HG02623 (cell line): ENCODE measurements at regions not wholly inside any gene's neighbourhood (a gene's known extent, or its start where the extent isn't known, plus 50 kb on each side); places are given as distances from the start of the nearest gene placed in this dataset.
"Not testable (repeated sequence)": the region's sequence is repeated elsewhere in the genome, so short reads cannot be mapped to it uniquely, and the experiment has no call there.

ENCODE experiments used
- ATAC-seq: cut with Tn5 transposase; IDR thresholded peaks from one replicate; pipeline ENCODE4 v1.9.1; 2021; ENCODE audit warnings: moderate library complexity; ENCODE audit not compliant: unreplicated experiment

DNA sequence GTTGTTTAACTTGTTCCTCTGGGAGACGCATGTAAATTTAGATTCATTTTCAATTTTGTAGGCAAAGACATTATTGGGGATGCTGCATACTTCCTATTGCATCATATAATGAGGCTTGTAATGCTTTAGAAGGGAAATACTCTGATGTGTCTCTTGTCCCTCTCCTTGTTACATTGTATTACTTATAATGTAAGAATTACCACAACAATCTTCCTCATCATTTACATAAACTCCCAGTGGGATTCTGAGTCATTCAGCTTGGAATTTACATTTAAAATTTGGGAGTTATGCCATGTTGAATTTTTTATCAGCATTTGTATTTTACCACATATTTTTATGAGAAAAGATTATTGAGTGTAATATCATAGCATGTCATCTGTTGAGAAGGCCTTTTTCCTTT, 963.4 kb upstream of the NRXN1 start:
- ATAC-seq, result no peak

DNA sequence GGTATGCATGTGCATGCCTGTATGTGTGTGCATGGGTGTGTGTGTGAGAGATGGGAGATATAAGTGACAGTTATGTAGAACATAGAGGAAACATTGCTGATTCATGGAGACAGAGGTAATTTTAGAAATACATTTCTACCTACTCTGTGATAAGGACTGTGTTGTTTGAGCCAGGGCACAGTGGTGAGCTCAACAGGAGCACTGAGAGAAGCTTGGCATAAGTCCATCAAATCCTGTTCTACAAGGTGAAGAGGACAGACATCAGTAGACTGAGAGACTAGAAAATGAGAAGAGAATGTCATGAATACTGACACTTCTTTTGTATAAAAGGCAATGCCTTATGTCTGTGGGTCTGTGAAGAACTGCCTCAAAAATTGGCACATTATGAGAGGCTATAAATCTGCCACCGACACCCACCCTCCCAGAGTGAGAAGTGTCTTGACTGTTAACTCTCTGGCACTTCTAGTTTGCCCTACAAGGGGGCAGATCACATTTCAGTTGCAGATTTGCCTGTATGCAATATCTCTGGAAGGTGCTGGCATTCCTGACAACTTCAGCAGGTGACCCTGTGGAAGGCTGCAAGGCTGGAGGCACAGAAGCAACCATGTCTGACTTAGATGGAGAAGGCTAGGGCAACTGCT, 962.3 kb upstream of the NRXN1 start:
- ATAC-seq, result no peak

DNA sequence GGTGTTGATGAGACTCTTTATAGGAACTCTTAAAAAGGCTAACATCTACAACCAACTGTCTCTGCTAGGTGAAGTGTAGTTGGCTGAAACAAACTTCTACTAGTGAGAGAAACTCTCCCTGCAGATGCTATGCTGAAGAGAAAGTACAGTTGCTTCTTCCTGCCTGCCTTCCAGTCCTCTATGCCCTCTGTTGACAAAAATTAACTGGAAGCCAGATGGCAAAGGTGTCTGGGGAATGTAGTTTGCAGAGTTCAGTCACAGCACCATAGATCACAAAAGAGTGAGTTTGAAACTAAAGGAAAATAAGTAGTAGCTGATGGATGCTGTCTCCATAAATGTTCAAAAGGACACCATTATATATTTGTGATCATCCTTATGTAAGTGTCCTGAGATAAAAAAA, 958.8 kb upstream of the NRXN1 start:
- no peak for ATAC-seq

DNA sequence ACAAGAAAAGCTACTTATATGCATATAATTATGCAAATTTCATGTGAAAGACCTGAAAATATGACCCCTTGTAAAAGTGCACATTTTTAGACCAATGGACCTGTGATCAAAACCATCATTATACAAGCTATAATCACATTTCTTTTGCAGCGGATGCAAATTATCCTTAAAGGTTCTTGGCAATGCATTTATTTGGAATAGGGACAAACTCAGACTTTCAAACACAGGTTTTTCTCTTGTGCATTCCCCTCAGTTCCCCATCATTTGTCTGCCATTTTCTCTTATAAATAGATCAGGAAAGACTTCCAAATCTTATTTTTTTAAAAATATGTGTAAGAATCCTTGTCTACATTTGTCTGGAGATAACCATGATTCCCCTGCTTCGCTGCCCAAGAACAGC, 954.2 kb upstream of the NRXN1 start:
- ATAC-seq, result no peak

DNA sequence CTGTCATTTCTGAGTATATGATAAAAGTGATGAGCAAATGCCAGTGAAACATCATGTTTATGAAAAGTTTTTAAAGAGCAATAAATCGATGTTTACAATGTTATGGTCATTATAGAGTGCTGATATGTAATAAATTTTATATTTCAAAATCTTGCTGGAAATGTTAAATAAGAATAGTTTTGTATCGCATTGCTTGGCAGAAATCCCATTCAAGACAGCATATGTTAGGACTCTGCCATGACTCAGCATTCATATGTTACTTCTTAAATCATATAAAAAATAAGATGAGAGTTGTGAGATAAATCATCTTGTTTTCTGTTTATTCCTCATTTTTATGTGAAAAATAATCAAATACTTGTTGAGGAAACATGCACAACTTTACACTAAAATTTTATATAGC, 949.9 kb upstream of the NRXN1 start:
- no peak for ATAC-seq

DNA sequence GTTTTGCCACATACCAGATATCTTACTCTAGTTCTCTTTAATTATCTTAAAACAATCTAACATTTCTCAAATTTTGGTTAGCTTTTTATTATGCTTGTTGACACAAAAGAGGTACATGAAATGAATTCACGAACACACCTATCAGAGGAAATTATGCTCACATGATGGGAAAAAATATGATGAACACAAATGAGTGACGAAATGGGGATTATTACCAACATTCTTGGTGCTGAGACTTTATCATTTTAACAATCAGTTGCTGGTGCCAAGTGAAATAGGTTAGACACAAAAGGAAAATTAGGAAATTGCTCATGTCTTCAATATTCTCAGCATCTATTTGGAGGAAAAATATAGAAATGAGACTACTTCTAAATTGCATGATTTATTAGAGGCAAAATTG, 944.7 kb upstream of the NRXN1 start:
- no peak for ATAC-seq

DNA sequence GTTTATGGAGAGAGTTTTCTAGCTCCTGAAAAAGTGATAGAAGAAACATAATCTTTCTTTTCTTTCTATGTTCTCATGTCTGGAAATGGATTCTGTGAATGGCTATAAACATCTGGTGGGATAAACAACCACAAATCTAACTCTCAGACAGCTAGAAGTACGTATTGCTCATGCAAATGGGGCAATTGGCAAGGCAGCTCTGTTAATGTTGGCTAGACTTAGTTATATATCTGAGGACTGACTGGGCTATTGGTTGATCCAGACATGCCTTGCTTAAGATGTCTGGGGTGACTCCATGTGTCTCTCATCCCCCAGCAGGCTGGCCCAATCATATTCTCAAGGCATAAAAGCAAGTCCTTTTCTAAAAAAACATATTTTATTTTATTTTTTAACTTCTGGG, 939.2 kb upstream of the NRXN1 start:
- no peak for ATAC-seq

DNA sequence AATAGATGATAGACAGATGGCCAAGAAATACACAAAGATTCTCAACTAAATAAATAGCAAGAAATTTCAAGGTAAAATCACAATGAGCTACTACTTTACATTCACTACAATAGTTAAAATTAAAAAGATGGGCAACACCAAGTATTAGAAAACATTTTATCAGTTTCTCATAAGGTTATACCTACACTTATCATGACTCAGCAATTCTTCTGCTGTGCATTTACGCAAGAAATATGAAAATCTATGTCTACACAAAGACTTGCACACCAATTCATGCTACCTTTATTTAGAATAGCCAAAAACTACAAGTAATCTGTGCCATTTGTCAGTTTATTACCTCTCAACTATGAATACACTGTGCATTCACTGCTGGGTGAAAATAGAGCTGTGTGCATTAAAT, 937.4 kb upstream of the NRXN1 start:
- ATAC-seq, result no peak

DNA sequence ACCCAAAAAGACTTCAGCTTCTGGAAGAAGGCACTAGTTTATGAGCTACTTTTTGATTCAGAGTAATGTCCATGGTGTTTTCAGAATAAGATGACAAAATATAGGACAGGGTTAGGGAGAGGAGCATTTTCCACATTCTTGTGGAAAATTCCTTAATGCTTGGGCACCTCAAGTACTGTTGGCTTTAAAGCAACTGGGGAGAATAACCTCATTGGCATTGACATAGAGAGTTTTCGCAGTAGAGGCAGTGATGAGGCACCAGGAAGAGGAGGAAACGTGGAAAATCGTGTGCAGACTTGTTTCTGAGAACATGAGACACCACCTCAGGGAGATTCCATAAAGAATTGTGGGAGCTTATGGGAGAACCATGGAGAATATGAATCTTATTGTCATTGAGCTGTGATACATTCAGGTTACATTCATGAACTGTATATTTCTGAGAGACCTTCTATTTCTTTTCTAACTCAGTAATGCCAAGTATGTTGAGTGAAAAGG, 929.0 kb upstream of the NRXN1 start:
- no peak for ATAC-seq

DNA sequence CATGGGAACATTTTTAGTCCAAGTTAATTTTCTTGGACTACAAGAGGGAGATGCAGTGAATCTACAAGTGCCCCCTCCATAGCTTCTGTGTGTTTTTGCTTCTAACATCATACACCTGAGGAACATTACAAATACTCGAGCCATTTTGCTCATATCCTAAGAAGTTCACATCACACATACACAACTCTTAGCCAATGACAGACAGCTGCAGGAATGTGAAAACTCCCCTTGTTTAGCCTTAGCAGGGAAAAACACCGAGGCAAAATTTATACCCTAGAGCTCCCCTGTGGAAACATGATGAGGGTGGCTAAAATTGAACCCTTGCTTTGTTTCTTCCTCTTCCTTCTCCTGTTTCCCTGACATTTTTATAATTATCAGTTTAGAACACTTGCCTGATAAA, 928.3 kb upstream of the NRXN1 start:
- ATAC-seq, result no peak

DNA sequence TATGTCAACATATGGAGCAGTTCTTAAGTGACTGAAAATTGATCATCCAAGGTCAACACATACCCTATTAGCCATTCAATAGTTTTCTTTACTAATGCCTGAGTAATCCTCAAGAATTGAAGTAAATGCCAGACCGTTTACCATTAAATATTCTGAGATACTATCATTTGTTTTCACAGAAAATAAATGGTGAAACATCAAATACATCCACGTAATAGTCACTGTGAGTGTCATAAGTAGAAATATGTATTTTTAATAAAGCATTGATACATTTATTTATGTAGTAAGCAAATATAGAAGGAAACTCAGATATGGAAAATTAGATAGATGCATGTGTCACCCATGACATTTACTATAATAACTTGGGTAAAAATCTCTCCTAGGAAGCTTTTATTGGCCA, 927.8 kb upstream of the NRXN1 start:
- ATAC-seq, result no peak

DNA sequence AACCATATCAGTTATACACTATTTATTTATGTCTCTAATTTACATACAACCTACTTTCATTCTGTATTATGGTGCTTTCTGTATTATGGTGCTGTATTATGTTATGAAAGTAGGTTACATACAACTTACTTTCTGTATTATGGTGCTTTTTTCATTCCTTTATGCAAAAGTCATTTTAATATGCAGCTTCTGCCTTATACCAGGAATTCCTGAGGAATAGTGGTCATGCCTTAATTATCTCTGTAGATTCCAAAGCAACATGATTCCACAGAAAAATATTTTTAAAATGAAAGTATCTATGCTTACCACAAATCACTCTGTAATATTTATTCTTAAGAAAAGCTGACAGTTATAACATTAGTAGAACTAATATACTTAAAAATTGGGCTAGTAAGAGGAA, 922.0 kb upstream of the NRXN1 start:
- no peak for ATAC-seq

DNA sequence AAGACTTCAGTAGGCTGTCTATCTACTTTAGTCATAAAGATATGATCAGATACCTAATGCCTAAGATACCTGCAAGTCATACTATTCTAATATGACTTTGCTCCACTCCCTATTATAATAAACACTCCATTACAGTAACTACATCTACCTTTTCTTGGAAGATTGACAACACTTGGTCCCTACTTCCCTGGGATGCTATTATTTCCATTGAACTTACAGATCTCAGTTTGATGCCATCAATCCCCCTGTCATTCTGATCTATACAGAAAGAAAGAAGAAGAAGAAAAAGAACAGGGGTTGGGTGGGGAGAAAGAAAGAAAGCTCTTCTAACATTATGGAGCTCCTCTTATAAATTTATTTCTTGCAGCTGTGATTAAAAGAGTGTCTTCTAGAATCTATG, 889.1 kb upstream of the NRXN1 start:
- ATAC-seq, result no peak

DNA sequence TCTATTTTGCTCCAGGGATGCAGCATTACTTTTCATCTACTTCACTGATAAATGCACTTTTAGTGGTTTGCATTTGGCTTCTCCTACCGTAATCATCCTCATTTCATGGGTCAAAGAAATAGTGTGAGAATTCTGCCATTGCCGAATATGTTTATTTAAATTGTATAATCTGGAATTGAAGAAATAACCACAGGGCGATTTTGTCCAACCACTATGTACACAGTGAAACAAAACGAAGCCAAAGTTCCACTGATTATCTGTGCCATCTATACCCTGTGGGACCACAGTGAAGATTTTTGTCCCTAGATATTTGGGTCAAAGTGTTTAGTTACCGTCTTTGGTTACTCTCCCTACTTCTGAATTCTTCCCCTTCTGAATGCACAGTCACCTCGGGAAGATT, 888.6 kb upstream of the NRXN1 start:
- no peak for ATAC-seq

DNA sequence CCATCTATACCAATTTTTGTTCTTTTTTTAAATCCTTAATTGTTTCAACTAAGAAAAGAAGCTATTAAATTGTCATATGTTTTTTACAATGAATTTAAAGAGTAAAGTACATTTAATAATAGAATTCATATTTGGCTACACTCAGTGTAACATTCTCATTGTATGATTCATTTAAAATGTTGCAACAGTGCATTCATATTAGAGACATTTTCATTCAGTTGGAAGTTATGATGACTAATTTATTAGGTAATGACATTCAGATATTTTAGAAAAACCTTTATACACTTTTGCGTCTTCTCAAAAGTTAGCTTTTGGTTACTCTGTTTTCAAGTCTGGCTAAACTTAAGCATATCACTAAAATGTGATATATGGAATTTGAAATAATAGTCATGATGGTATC, 887.5 kb upstream of the NRXN1 start:
- ATAC-seq, result no peak

DNA sequence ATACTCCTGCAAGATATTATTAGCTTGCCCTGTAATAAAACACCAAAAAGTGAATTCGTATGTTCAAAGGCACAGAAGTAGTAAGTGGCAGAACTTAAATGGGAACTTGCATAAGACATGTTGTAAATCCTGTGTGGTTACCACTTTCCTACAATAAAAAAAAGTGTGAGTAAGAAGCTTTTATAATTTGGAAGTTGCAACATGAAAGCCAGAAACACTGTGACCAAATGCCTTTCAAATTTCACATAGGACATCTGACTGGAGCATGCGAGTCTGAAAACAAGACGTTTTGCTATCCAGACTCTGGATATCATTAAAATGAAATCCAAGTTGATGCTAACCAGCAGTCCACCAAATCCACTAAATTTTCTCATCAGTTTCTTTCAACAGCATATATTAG, 886.2 kb upstream of the NRXN1 start:
- ATAC-seq, result no peak

DNA sequence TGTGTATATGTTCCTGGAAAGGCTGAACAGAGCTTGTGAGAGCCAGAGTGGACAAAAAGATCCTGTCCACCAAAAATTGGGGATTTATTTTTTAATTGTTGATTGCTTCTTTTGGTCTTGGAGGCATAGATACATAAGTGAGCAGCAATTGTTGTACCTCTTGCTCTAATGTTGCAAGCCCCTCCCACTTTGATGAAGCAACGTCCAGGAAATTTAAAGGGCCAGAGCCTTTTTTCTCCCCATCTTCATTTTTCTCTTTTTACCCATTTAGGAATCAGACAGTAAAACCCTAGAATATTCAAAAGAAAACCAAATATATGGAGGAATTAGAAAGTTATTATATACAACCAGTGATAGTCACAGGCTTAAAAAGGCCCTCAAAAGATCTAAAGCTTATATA, 871.8 kb upstream of the NRXN1 start:
- no peak for ATAC-seq

DNA sequence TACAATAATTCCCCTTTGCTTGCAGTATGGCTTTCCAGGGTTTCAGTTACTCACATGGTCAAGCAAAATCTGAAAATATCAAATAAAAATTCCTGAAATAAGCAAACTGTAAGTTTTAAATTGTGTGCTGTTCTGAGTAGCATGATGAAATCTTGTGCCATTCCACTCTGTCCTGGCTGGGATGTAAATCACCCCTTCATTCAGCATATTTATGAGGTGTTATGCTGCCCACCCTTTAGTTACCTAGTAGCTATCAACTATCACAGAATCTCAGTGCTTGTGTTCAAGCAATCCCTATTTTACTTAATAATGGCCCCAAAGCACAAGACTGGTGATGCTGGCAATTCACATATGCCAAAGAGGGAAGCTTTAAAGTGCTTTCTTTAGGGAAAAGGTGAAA, 867.7 kb upstream of the NRXN1 start:
- no peak for ATAC-seq

DNA sequence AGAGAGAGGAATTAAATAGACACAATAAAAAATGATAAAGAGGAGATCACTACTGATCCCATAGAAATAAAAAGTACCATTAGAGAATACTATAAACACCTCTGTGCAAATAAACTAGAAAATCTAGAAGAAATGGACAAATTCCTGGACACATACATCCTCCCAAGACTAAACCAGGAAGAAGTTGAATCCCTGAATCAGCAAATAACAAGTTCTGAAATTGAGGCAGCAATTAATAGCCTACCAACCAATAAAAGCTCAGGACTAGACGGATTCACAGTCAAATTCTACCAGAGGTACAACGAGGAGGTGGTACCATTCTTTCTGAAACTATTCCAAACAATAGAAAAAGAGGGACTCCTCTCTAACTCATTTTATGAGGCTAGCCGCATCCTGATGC, 862.7 kb upstream of the NRXN1 start:
- ATAC-seq, result not testable (repeated sequence)

DNA sequence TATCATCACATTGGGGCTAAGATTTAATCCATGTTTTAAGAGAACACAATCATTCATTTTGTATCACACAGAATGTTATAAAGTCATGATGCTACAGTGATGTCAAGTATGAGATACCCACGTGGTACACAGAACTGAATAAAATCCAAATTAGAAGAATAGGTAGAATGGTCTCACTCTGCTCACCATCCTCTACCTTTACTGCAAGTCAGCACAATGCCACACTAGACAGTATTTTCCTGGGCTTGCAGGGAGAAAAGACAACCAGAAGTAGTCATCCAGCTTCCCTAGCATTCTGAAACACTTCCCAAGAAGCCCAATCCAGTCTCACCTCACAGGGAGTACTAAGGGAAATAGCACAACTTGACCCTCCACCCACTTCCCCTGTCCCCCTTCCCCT, 856.2 kb upstream of the NRXN1 start:
- no peak for ATAC-seq

DNA sequence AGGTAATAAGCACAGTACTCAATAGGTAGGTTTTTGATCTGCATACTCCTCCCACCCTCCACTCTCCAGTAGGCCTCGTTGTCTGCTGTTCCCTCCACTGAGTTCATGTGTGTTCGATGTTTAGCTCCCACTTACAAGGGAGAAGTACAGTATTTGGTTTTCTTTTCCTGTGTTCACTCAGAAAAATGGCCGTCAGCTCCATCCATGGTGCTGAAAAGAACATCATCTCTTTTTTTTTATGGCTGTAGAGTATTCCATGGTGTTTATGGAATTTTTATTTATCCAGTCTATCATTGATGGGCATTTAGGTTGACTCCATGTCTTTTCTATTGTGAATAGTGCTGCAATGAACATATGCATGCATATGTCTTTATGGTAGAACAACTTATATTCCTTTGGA, 849.7 kb upstream of the NRXN1 start:
- no peak for ATAC-seq

DNA sequence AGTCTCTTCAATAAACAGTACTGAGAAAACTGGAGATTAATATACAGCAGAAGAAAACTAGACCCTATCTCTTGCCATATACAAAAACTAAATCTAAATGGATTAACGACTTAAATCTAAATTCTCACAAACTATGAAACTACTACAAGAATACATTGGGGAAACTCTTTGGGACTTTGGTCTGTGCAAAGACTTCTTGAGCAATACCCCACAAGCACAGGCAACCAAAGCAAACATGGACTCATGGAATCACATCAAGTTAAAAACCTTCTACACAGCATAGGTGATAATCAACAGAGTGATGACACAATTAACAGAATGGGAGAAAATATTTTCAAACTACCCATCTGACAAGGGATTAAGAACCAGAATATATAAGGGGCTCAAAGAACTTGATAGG, 848.2 kb upstream of the NRXN1 start:
- ATAC-seq, result no peak

DNA sequence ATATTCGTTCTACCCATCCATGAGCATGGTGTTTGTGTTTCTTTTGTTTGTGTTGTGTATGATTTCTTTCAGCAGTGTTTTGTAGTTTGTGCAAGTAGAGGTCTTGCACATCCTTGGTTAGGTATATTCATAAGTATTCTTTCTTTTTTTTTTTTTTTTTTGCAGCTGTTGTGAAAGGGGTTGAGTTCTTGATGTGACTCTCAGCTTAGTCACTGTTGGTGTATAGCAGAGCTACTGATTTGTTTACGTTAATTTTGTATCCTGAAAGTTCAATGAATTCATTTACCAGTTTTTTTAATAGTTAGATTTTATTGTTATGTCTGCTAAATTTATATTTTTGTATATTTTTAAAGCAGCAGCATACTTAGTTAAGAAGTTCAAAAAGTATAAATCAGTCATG, 834.4 kb upstream of the NRXN1 start:
- no peak for ATAC-seq

DNA sequence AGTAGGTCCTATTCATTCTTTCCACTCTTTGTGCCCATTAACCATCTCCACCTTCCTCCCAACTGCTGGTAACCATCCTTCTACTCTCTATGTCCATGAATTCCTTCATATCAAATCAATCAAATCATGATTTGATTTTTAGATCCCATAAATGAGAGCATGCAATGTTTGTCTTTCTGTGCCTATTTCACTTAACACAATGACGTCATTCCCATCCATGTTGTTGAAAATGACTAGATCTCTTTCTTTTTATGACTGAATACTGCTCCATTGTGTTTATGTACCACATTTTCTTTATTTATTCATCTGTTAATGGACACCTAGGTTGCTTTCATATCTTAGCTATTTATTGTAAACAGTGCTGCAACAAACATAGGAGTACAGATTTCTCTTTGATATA, 827.3 kb upstream of the NRXN1 start:
- ATAC-seq, result no peak
